OCI-LY1 (cell line): ENCODE measurements at regions not wholly inside any gene's neighbourhood (a gene's known extent, or its start where the extent isn't known, plus 50 kb on each side); places are given as distances from the start of the nearest gene placed in this dataset.

ENCODE experiments used
- H2AFZ ChIP-seq: fragments of 200-600 bp; sonication (generic), shearing (Covaris generic); 2 replicates; pipeline ENCODE4 v1.6.0; 2014; ENCODE audit warnings: antibody characterized with exemption, mild to moderate bottlenecking, low read length
- H3F3A ChIP-seq: fragments of 200-600 bp; sonication (generic), shearing (Covaris generic); 2 replicates; pipeline ENCODE4 v1.6.0; 2014; ENCODE audit warnings: mild to moderate bottlenecking, antibody characterized with exemption, low read length, moderate library complexity; ENCODE audit not compliant: insufficient read depth
- H3K27ac ChIP-seq: fragments of 200-600 bp; sonication (generic); 2 replicates; pipeline ENCODE4 v1.5.1; 2014; ENCODE audit warnings: low read length, mixed run types, mild to moderate bottlenecking, low read depth; ENCODE audit not compliant: poor library complexity, severe bottlenecking
- H3K27me3 ChIP-seq: fragments of 200-600 bp; sonication (generic); 2 replicates; pipeline ENCODE4 v1.6.0; 2014; ENCODE audit warnings: antibody characterized with exemption, mild to moderate bottlenecking, low read length, moderate library complexity; ENCODE audit not compliant: insufficient read depth
- H3K36me3 ChIP-seq: fragments of 200-600 bp; sonication (generic); 2 replicates; pipeline ENCODE4 v1.6.1; 2014; ENCODE audit warnings: mild to moderate bottlenecking, antibody characterized with exemption, low read length, moderate library complexity, mixed read lengths; ENCODE audit not compliant: insufficient read depth
- H3K4me1 ChIP-seq: fragments of 200-600 bp; sonication (generic); 2 replicates; pipeline ENCODE4 v1.5.1; 2014; ENCODE audit warnings: mild to moderate bottlenecking, low read length, moderate library complexity; ENCODE audit not compliant: insufficient read depth, severe bottlenecking
- H3K4me2 ChIP-seq: fragments of 200-600 bp; sonication (generic), shearing (Covaris generic); 2 replicates; pipeline ENCODE4 v1.6.1; 2014; ENCODE audit warnings: low read length
- H3K4me3 ChIP-seq: fragments of 200-600 bp; sonication (generic); 2 replicates; pipeline ENCODE4 v1.5.1; 2014; ENCODE audit warnings: low read length, low read depth, mild to moderate bottlenecking, mixed read lengths; ENCODE audit not compliant: poor library complexity, severe bottlenecking
- H3K79me2 ChIP-seq: fragments of 200-600 bp; shearing (Covaris generic); 2 replicates; pipeline ENCODE4 v1.6.1; 2016; ENCODE audit warnings: mixed run types, low read length, mixed read lengths; ENCODE audit not compliant: insufficient read depth
- H3K9ac ChIP-seq: fragments of 200-600 bp; sonication (generic), shearing (Covaris generic); 2 replicates; pipeline ENCODE4 v1.6.1; 2014; ENCODE audit warnings: mild to moderate bottlenecking, low read length, mixed read lengths
- H3K9me2 ChIP-seq: fragments of 200-600 bp; sonication (generic), shearing (Covaris generic); 2 replicates; pipeline ENCODE4 v1.6.1; 2014; ENCODE audit warnings: low read depth, mild to moderate bottlenecking, low read length, mixed read lengths
- H3K9me3 ChIP-seq: fragments of 200-600 bp; shearing (Covaris generic); 2 replicates; pipeline ENCODE4 v1.6.1; 2014; ENCODE audit warnings: low read length, mixed read lengths
- H4K20me1 ChIP-seq: fragments of 200-600 bp; sonication (generic), shearing (Covaris generic); 2 replicates; pipeline ENCODE4 v1.6.0; 2016; ENCODE audit warnings: mild to moderate bottlenecking, low read length; ENCODE audit not compliant: insufficient read depth
- CTCF ChIP-seq: fragments of 200-600 bp; sonication (generic), shearing (Covaris generic); IDR thresholded peaks from 2 replicates; pipeline ENCODE4 v1.5.1; 2017; ENCODE audit warnings: mild to moderate bottlenecking, antibody characterized with exemption, low read length, moderate library complexity, mixed read lengths
- EZH2 ChIP-seq: fragments of 200-600 bp; sonication (generic), shearing (Covaris generic); IDR thresholded peaks from 2 replicates; pipeline ENCODE4 v1.8.0; 2017; ENCODE audit warnings: borderline replicate concordance, mixed run types, mild to moderate bottlenecking, antibody characterized with exemption, low read length, moderate library complexity, mixed read lengths

- H3K9ac ChIP-seq: no peak overlapping the region
- no peaks in the 10 kb centered on the region for H3K79me2 ChIP-seq
- no peaks in the 10 kb centered on the region for H3K36me3 ChIP-seq
- H3K9me2 ChIP-seq: no peaks in the 10 kb centered on the region
- no peaks in the 10 kb centered on the region for H3K9me3 ChIP-seq
- H3F3A ChIP-seq: no peaks in the 10 kb centered on the region
- no peaks in the 10 kb centered on the region for H4K20me1 ChIP-seq
- TF ChIP-seq CTCF: no peak
- no peak for TF ChIP-seq EZH2
- no peaks in the 10 kb centered on the region for H3K27me3 ChIP-seq
- no peak overlapping the region for H3K4me3 ChIP-seq
- H3K27ac ChIP-seq: no peak overlapping the region
- H2AFZ ChIP-seq: no peak overlapping the region
- H3K4me1 ChIP-seq: peaks cover 4% of the 10 kb centered on the region
- H3K4me2 ChIP-seq: no peak overlapping the region
These were observed 304.5 kb upstream of the ZNF608 start for GRCh38 chr5:125050926-125051325.

- H3K27ac ChIP-seq: no peak overlapping the region
- H3K9me3 ChIP-seq: no peaks in the 10 kb centered on the region
- H3K9ac ChIP-seq: no peak overlapping the region
These were observed 306.1 kb upstream of the ZNF608 start for GRCh38 chr5:125052584-125052983.

GRCh38 chr5:125053179-125053578 lies 306.7 kb upstream of the ZNF608 start:
- TF ChIP-seq EZH2 (no peak), CTCF (no peak)
- H3K4me2 ChIP-seq: no peak overlapping the region

More at GRCh38 chr5:125052584-125052983, 306.1 kb upstream of the ZNF608 start:
- Histone ChIP-seq H3K9me2 (no peaks in the 10 kb centered on the region), H3K79me2 (no peaks in the 10 kb centered on the region), H3K4me2 (no peak overlapping the region), H4K20me1 (no peaks in the 10 kb centered on the region), H3K36me3 (no peaks in the 10 kb centered on the region), H3K4me1 (peaks cover 20% of the 10 kb centered on the region), H3F3A (no peaks in the 10 kb centered on the region), H3K4me3 (no peak overlapping the region), H2AFZ (no peak overlapping the region), H3K27me3 (no peaks in the 10 kb centered on the region)
- TF ChIP-seq CTCF (no peak), EZH2 (no peak)

More at GRCh38 chr5:125053179-125053578, 306.7 kb upstream of the ZNF608 start:
- Histone ChIP-seq H3K9me3 (no peaks in the 10 kb centered on the region), H3K9ac (no peak overlapping the region), H3K4me1 (peaks cover 22% of the 10 kb centered on the region), H3K27ac (no peak overlapping the region), H3K36me3 (no peaks in the 10 kb centered on the region), H2AFZ (no peak overlapping the region), H3K27me3 (no peaks in the 10 kb centered on the region), H3F3A (no peaks in the 10 kb centered on the region), H4K20me1 (no peaks in the 10 kb centered on the region), H3K9me2 (no peaks in the 10 kb centered on the region), H3K4me3 (no peak overlapping the region), H3K79me2 (no peaks in the 10 kb centered on the region)
